ENCODE measurements at regions not wholly inside any gene's neighbourhood (a gene's known extent, or its start where the extent isn't known, plus 50 kb on each side); places are given as distances from the start of the nearest gene placed in this dataset.

GRCh38 chr13:34322743-34323074 lies 504.8 kb downstream of the RFC3 start:
- no peaks in the 10 kb centered on the region for H3K9me3 Mint-ChIP-seq (ENCODE audit: insufficient read depth)
- 82% methylated on average over 3 of the region's 3 CpGs for WGBS (ENCODE audit: insufficient coverage)
- no peak for DNase-seq
- no peak overlapping the region for H3K27ac Mint-ChIP-seq
- CTCF ChIA-PET = no interaction called here
- H3K4me3 ChIP-seq (ENCODE audit: control extremely low read depth in 1 of 5, extremely low read depth in 1 of 5, insufficient read depth in 1 of 5, low read depth in 2 of 5, low read length in 4 of 5) = no peak overlapping the region
- TF ChIP-seq, protein P1, sequence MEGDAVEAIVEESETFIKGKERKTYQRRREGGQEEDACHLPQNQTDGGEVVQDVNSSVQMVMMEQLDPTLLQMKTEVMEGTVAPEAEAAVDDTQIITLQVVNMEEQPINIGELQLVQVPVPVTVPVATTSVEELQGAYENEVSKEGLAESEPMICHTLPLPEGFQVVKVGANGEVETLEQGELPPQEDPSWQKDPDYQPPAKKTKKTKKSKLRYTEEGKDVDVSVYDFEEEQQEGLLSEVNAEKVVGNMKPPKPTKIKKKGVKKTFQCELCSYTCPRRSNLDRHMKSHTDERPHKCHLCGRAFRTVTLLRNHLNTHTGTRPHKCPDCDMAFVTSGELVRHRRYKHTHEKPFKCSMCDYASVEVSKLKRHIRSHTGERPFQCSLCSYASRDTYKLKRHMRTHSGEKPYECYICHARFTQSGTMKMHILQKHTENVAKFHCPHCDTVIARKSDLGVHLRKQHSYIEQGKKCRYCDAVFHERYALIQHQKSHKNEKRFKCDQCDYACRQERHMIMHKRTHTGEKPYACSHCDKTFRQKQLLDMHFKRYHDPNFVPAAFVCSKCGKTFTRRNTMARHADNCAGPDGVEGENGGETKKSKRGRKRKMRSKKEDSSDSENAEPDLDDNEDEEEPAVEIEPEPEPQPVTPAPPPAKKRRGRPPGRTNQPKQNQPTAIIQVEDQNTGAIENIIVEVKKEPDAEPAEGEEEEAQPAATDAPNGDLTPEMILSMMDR (IDR thresholded peaks at IDR 0.05) = no peak
- TF ChIP-seq EZH2 (IDR thresholded peaks at IDR 0.05; ENCODE audit: borderline replicate concordance, insufficient read depth, low read depth, low read length, poor library complexity, severe bottlenecking) = no peak
- intact Hi-C loops (cut with micrococcal nuclease) = no loop called here
- H3K79me2 ChIP-seq (ENCODE audit: control insufficient read depth, insufficient read depth, low read length) = no peaks in the 10 kb centered on the region
- H3K27ac ChIP-seq (ENCODE audit: low read length in 2 of 2) = no peak overlapping the region
- H3K4me1 ChIP-seq (ENCODE audit: control insufficient read depth in 2 of 2, insufficient read depth in 2 of 2, low read length in 2 of 2) = no peaks in the 10 kb centered on the region
- H4K20me1 ChIP-seq (ENCODE audit: control insufficient read depth, insufficient read depth, low read length, poor library complexity, severe bottlenecking) = no peaks in the 10 kb centered on the region
- no peaks in the 10 kb centered on the region for H3K27me3 Mint-ChIP-seq
- POLR2A ChIA-PET = no interaction called here
- no peaks in the 10 kb centered on the region for H3K9me3 ChIP-seq (ENCODE audit: control extremely low read depth in 1 of 3, control insufficient read depth in 2 of 3, insufficient read depth in 1 of 3, low read length in 2 of 3)
- H2AFZ ChIP-seq (ENCODE audit: insufficient read depth, low read depth, low read length, poor library complexity, severe bottlenecking) = no peak overlapping the region
- H3K27me3 ChIP-seq (replicated peaks in 1 of 4; ENCODE audit: control extremely low read depth in 1 of 4, control insufficient read depth in 3 of 4, insufficient read depth in 4 of 4, low read length in 3 of 4) = no peaks in the 10 kb centered on the region
- no peaks in the 10 kb centered on the region for H3K4me1 Mint-ChIP-seq
- H3K9ac ChIP-seq (ENCODE audit: low read length) = no peak overlapping the region
- no peak for ATAC-seq (ENCODE audit: low read depth)
- no peaks in the 10 kb centered on the region for H3K36me3 ChIP-seq (replicated peaks in 1 of 2; ENCODE audit: control extremely low read depth in 1 of 2, control insufficient read depth in 1 of 2, extremely low read depth in 1 of 2, insufficient read depth in 2 of 2, low read length in 1 of 2)
- no peak overlapping the region for H3K4me2 ChIP-seq (replicated peaks; ENCODE audit: low read depth, low read length, poor library complexity, severe bottlenecking)
- H3K4me3 Mint-ChIP-seq = no peak overlapping the region

DNA sequence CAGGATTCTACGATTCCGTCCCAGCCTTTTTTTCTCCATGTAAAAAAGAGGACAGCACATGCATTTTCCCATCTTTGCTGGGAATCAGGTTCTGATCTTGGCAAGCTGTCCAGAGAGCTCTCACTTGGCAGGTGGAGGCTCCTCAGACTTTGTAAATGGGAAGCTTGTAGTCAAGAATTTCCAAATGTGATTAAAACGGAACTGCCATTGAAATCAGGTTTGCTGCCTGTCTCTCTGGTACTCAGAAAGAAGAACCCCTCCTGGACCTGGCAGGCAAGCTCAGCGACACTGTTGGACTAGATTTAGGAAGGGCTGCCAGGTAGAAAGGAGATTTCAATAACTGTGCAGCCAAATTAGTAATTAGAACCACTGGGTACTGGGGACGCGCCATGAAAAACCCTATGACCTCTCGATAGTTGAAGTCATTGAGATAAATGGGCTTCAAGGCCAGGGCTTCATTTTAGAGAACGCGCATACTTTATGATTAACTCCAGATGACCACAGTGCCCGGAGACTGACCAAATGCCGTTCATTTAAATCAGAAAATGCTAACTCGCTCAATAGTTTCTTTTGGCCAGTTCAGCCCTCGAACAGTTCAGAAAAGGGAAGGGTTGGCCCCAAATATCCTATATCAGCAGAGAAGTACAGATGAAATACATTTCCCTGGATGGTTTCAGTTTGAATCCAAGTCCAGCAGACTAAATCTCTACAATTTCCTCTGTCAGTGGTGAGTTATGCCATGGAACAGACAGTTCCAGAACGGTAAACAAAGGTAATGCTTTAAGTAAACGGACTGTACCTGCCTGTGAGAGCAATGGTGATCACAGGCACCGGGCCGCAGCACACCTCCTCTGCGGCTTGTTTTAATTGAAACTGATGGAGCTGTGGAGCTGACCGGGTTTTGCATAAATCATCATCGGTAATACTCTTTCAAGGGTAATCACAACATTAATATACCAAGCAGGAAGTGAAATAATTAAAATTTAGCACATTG lies 517.4 kb downstream of the RFC3 start:
- Histone ChIP-seq H3K4me3 (ENCODE audit: control extremely low read depth in 1 of 5, extremely low read depth in 1 of 5, insufficient read depth in 1 of 5, low read depth in 2 of 5, low read length in 4 of 5) (no peak overlapping the region), H3K4me2 (replicated peaks; ENCODE audit: low read depth, low read length, poor library complexity, severe bottlenecking) (no peak overlapping the region), H3K9ac (ENCODE audit: low read length) (no peak overlapping the region), H3K36me3 (replicated peaks in 1 of 2; ENCODE audit: control extremely low read depth in 1 of 2, control insufficient read depth in 1 of 2, extremely low read depth in 1 of 2, insufficient read depth in 2 of 2, low read length in 1 of 2) (no peaks in the 10 kb centered on the region), H3K9me3 (ENCODE audit: control extremely low read depth in 1 of 3, control insufficient read depth in 2 of 3, insufficient read depth in 1 of 3, low read length in 2 of 3) (peaks cover 0 to 3% (median 0%) of the 10 kb centered on the region in 3 donors), H3K79me2 (ENCODE audit: control insufficient read depth, insufficient read depth, low read length) (no peaks in the 10 kb centered on the region), H3K27me3 (replicated peaks in 1 of 4; ENCODE audit: control extremely low read depth in 1 of 4, control insufficient read depth in 3 of 4, insufficient read depth in 4 of 4, low read length in 3 of 4) (no peaks in the 10 kb centered on the region), H3K27ac (ENCODE audit: low read length in 2 of 2) (no peak overlapping the region), H4K20me1 (ENCODE audit: control insufficient read depth, insufficient read depth, low read length, poor library complexity, severe bottlenecking) (no peaks in the 10 kb centered on the region), H2AFZ (ENCODE audit: insufficient read depth, low read depth, low read length, poor library complexity, severe bottlenecking) (no peak overlapping the region), H3K4me1 (ENCODE audit: control insufficient read depth in 2 of 2, insufficient read depth in 2 of 2, low read length in 2 of 2) (no peaks in the 10 kb centered on the region)
- no peak for ATAC-seq (ENCODE audit: low read depth)
- no peak for DNase-seq
- ChIA-PET POLR2A (no interaction called here), CTCF (no interaction called here)
- H3K9me3 Mint-ChIP-seq (ENCODE audit: insufficient read depth) = peaks cover 9% of the 10 kb centered on the region
- H3K4me1 Mint-ChIP-seq = no peaks in the 10 kb centered on the region
- 97% methylated on average over 11 of the region's 20 CpGs for WGBS (ENCODE audit: insufficient coverage)
- TF ChIP-seq, protein P1 (IDR thresholded peaks at IDR 0.05) = no peak
- TF ChIP-seq EZH2 (IDR thresholded peaks at IDR 0.05; ENCODE audit: borderline replicate concordance, insufficient read depth, low read depth, low read length, poor library complexity, severe bottlenecking) = no peak
- no peak overlapping the region for H3K4me3 Mint-ChIP-seq
- H3K27ac Mint-ChIP-seq = no peak overlapping the region
- intact Hi-C loops (cut with micrococcal nuclease) = no loop called here
- H3K27me3 Mint-ChIP-seq = no peaks in the 10 kb centered on the region
